ENCODE measurements at regions not wholly inside any gene's neighbourhood (a gene's known extent, or its start where the extent isn't known, plus 50 kb on each side); places are given as distances from the start of the nearest gene placed in this dataset.
"Not testable (repeated sequence)": the region's sequence is repeated elsewhere in the genome, so short reads cannot be mapped to it uniquely, and the experiment has no call there.

GRCh38 chr20:24418731-24419130 is 50.7 kb upstream of the SYNDIG1 start:
- no peak for TF ChIP-seq CTCF (IDR thresholded peaks at IDR 0.05)
- H3K27ac Mint-ChIP-seq: no peak overlapping the region
- Histone ChIP-seq H3K36me3 (ENCODE audit: control insufficient read depth, insufficient read depth, low read length) (no peaks in the 10 kb centered on the region), H3K4me1 (ENCODE audit: control insufficient read depth, insufficient read depth, low read length) (no peaks in the 10 kb centered on the region), H3K4me3 (ENCODE audit: low read length) (no peak overlapping the region), H3K27ac (ENCODE audit: low read length) (no peak overlapping the region), H3K27me3 (ENCODE audit: control insufficient read depth, insufficient read depth, low read length) (no peaks in the 10 kb centered on the region), H3K9me3 (ENCODE audit: control insufficient read depth, insufficient read depth, low read length) (peaks cover 17% of the 10 kb centered on the region)
- ATAC-seq: no peak
- H3K4me3 Mint-ChIP-seq: no peak overlapping the region
- intact Hi-C loops (cut with micrococcal nuclease): no loop called here
- no peaks in the 10 kb centered on the region for H3K4me1 Mint-ChIP-seq
- 72% methylated on average over 2 of the region's 2 CpGs for WGBS (ENCODE audit: insufficient coverage)
- H3K27me3 Mint-ChIP-seq (ENCODE audit: low read depth in 2 of 2): peaks cover 0 to 12% of the 10 kb centered on the region in 2 donors
- peaks cover 4 to 6% of the 10 kb centered on the region in 2 donors for H3K9me3 Mint-ChIP-seq
- DNase-seq: no peak
- peaks cover 8% of the 10 kb centered on the region for H3K36me3 Mint-ChIP-seq

GRCh38 chr20:24417485-24417884 is 51.9 kb upstream of the SYNDIG1 start:
- H3K4me1 Mint-ChIP-seq: no peaks in the 10 kb centered on the region
- WGBS (ENCODE audit: insufficient coverage): 89% methylated on average over 11 of the region's 11 CpGs
- peaks cover 8% of the 10 kb centered on the region for H3K36me3 Mint-ChIP-seq
- Histone ChIP-seq H3K4me1 (ENCODE audit: control insufficient read depth, insufficient read depth, low read length) (no peaks in the 10 kb centered on the region), H3K36me3 (ENCODE audit: control insufficient read depth, insufficient read depth, low read length) (no peaks in the 10 kb centered on the region), H3K4me3 (ENCODE audit: low read length) (no peak overlapping the region), H3K27ac (ENCODE audit: low read length) (no peak overlapping the region), H3K27me3 (ENCODE audit: control insufficient read depth, insufficient read depth, low read length) (no peaks in the 10 kb centered on the region), H3K9me3 (ENCODE audit: control insufficient read depth, insufficient read depth, low read length) (peaks cover 17% of the 10 kb centered on the region)
- H3K4me3 Mint-ChIP-seq: no peak overlapping the region
- no peak for ATAC-seq
- intact Hi-C loops (cut with micrococcal nuclease): no loop called here
- DNase-seq: no peak
- peaks cover 4 to 6% of the 10 kb centered on the region in 2 donors for H3K9me3 Mint-ChIP-seq
- TF ChIP-seq CTCF (IDR thresholded peaks at IDR 0.05): no peak
- H3K27me3 Mint-ChIP-seq (ENCODE audit: low read depth in 2 of 2): no peaks in the 10 kb centered on the region
- H3K27ac Mint-ChIP-seq: no peak overlapping the region

GRCh38 chr20:24415444-24415843 is 54.0 kb upstream of the SYNDIG1 start:
- H3K9me3 ChIP-seq (ENCODE audit: control insufficient read depth, insufficient read depth, low read length): peaks cover 17% of the 10 kb centered on the region
- H3K27me3 ChIP-seq (ENCODE audit: control insufficient read depth, insufficient read depth, low read length); ATAC-seq; H3K27ac ChIP-seq (ENCODE audit: low read length); H3K36me3 Mint-ChIP-seq; H3K4me1 Mint-ChIP-seq; DNase-seq; intact Hi-C loops (cut with micrococcal nuclease); H3K4me1 ChIP-seq (ENCODE audit: control insufficient read depth, insufficient read depth, low read length); H3K4me3 Mint-ChIP-seq; H3K36me3 ChIP-seq (ENCODE audit: control insufficient read depth, insufficient read depth, low read length); H3K27me3 Mint-ChIP-seq (ENCODE audit: low read depth in 2 of 2); H3K4me3 ChIP-seq (ENCODE audit: low read length); H3K9me3 Mint-ChIP-seq; H3K27ac Mint-ChIP-seq: not testable (repeated sequence)
- WGBS (ENCODE audit: insufficient coverage): 89% methylated on average over 7 of the region's 7 CpGs

- 90% methylated on average over 6 of the region's 6 CpGs for WGBS (ENCODE audit: insufficient coverage)
- no peaks in the 10 kb centered on the region for H3K4me1 ChIP-seq (ENCODE audit: control insufficient read depth, insufficient read depth, low read length)
- no peak overlapping the region for H3K4me3 ChIP-seq (ENCODE audit: low read length)
- H3K27me3 Mint-ChIP-seq (ENCODE audit: low read depth in 2 of 2): peaks cover 2 to 10% of the 10 kb centered on the region in 2 donors
- H3K27ac ChIP-seq (ENCODE audit: low read length): no peak overlapping the region
- peaks cover 3 to 6% of the 10 kb centered on the region in 2 donors for H3K9me3 Mint-ChIP-seq
- TF ChIP-seq CTCF (IDR thresholded peaks at IDR 0.05): no peak
- DNase-seq (no peak), ATAC-seq (no peak)
- peaks cover 8% of the 10 kb centered on the region for H3K36me3 Mint-ChIP-seq
- no peaks in the 10 kb centered on the region for H3K27me3 ChIP-seq (ENCODE audit: control insufficient read depth, insufficient read depth, low read length)
- peaks cover 17% of the 10 kb centered on the region for H3K9me3 ChIP-seq (ENCODE audit: control insufficient read depth, insufficient read depth, low read length)
- no peaks in the 10 kb centered on the region for H3K36me3 ChIP-seq (ENCODE audit: control insufficient read depth, insufficient read depth, low read length)
- H3K4me3 Mint-ChIP-seq: no peak overlapping the region
- intact Hi-C loops (cut with micrococcal nuclease): no loop called here
- no peak overlapping the region for H3K27ac Mint-ChIP-seq
- H3K4me1 Mint-ChIP-seq: peaks cover 0 to 4% of the 10 kb centered on the region in 2 donors
Observed at GRCh38 chr20:24411834-24412216, 57.6 kb upstream of the SYNDIG1 start.
